ENCODE measurements at regions not wholly inside any gene's neighbourhood (a gene's known extent, or its start where the extent isn't known, plus 50 kb on each side); places are given as distances from the start of the nearest gene placed in this dataset.

GRCh38 chr16:79411805-79412204, 188.7 kb downstream of the MAF start:
- H3K79me2 ChIP-seq (ENCODE audit: low read length): no peaks in the 10 kb centered on the region
- no peaks in the 10 kb centered on the region for H3K9me3 ChIP-seq (replicated peaks; ENCODE audit: insufficient read depth, low read length)
- no peak for TF ChIP-seq CTCF (IDR thresholded peaks at IDR 0.05; ENCODE audit: low read length)
- TF ChIP-seq EZH2 (optimal IDR thresholded peaks at IDR 0.05; ENCODE audit: low read depth, low read length): no peak
- no peak for TF ChIP-seq EZH2phosphoT487 (IDR thresholded peaks at IDR 0.05; ENCODE audit: low read length)
- no peak overlapping the region for H3K4me3 ChIP-seq (ENCODE audit: low read length)
- no peaks in the 10 kb centered on the region for H3K27me3 ChIP-seq (replicated peaks; ENCODE audit: insufficient read depth, low read length)
- H2AFZ ChIP-seq (ENCODE audit: low read length): no peak overlapping the region
- H3K36me3 ChIP-seq (replicated peaks; ENCODE audit: insufficient read depth, low read length): no peaks in the 10 kb centered on the region
- H3K4me1 ChIP-seq (ENCODE audit: low read length): no peaks in the 10 kb centered on the region
- no peak overlapping the region for H3K27ac ChIP-seq (ENCODE audit: low read length)
- no peak overlapping the region for H3K4me2 ChIP-seq (ENCODE audit: low read depth, low read length)
- no peaks in the 10 kb centered on the region for H3K9me2 ChIP-seq (replicated peaks; ENCODE audit: insufficient read depth, low read length)
- DNase-seq: no peak
- no peak overlapping the region for H3K9ac ChIP-seq (ENCODE audit: low read length)
- H4K20me1 ChIP-seq (ENCODE audit: insufficient read depth, low read length): no peaks in the 10 kb centered on the region
- no peaks in the 10 kb centered on the region for H3F3A ChIP-seq (ENCODE audit: insufficient read depth, low read length)

- no peak overlapping the region for H3K4me3 ChIP-seq (ENCODE audit: low read length)
- no peaks in the 10 kb centered on the region for H3K9me2 ChIP-seq (replicated peaks; ENCODE audit: insufficient read depth, low read length)
- H4K20me1 ChIP-seq (ENCODE audit: insufficient read depth, low read length): no peaks in the 10 kb centered on the region
- H3K4me2 ChIP-seq (ENCODE audit: low read depth, low read length): no peak overlapping the region
- no peak for TF ChIP-seq CTCF (IDR thresholded peaks at IDR 0.05; ENCODE audit: low read length)
- TF ChIP-seq EZH2 (optimal IDR thresholded peaks at IDR 0.05; ENCODE audit: low read depth, low read length): no peak
- no peak for TF ChIP-seq EZH2phosphoT487 (IDR thresholded peaks at IDR 0.05; ENCODE audit: low read length)
- no peaks in the 10 kb centered on the region for H3F3A ChIP-seq (ENCODE audit: insufficient read depth, low read length)
- H3K27ac ChIP-seq (ENCODE audit: low read length): no peak overlapping the region
- H3K79me2 ChIP-seq (ENCODE audit: low read length): no peaks in the 10 kb centered on the region
- no peaks in the 10 kb centered on the region for H3K9me3 ChIP-seq (replicated peaks; ENCODE audit: insufficient read depth, low read length)
- DNase-seq: no peak
- H3K27me3 ChIP-seq (replicated peaks; ENCODE audit: insufficient read depth, low read length): no peaks in the 10 kb centered on the region
- H3K36me3 ChIP-seq (replicated peaks; ENCODE audit: insufficient read depth, low read length): no peaks in the 10 kb centered on the region
- H3K9ac ChIP-seq (ENCODE audit: low read length): no peak overlapping the region
- no peaks in the 10 kb centered on the region for H3K4me1 ChIP-seq (ENCODE audit: low read length)
- H2AFZ ChIP-seq (ENCODE audit: low read length): no peak overlapping the region
Observed at GRCh38 chr16:79411357-79411756, 189.2 kb downstream of the MAF start.

- TF ChIP-seq EZH2phosphoT487 (IDR thresholded peaks at IDR 0.05; ENCODE audit: low read length): no peak
- TF ChIP-seq CTCF (IDR thresholded peaks at IDR 0.05; ENCODE audit: low read length): no peak
- no peak for TF ChIP-seq EZH2 (optimal IDR thresholded peaks at IDR 0.05; ENCODE audit: low read depth, low read length)
- Histone ChIP-seq H3K27me3 (replicated peaks; ENCODE audit: insufficient read depth, low read length) (no peaks in the 10 kb centered on the region), H3K4me1 (ENCODE audit: low read length) (no peaks in the 10 kb centered on the region), H3K27ac (ENCODE audit: low read length) (no peak overlapping the region), H3K79me2 (ENCODE audit: low read length) (no peaks in the 10 kb centered on the region), H3K4me2 (ENCODE audit: low read depth, low read length) (no peak overlapping the region), H3K9ac (ENCODE audit: low read length) (no peak overlapping the region), H3K9me2 (replicated peaks; ENCODE audit: insufficient read depth, low read length) (no peaks in the 10 kb centered on the region), H3K36me3 (replicated peaks; ENCODE audit: insufficient read depth, low read length) (no peaks in the 10 kb centered on the region), H3F3A (ENCODE audit: insufficient read depth, low read length) (no peaks in the 10 kb centered on the region), H2AFZ (ENCODE audit: low read length) (no peak overlapping the region), H4K20me1 (ENCODE audit: insufficient read depth, low read length) (no peaks in the 10 kb centered on the region), H3K4me3 (ENCODE audit: low read length) (no peak overlapping the region), H3K9me3 (replicated peaks; ENCODE audit: insufficient read depth, low read length) (no peaks in the 10 kb centered on the region)
- no peak for DNase-seq
Observed at GRCh38 chr16:79409978-79410377, 190.6 kb downstream of the MAF start.

Measured in MM.1S (cell line).